Thyroid gland (tissue), 4 donors: ENCODE measurements at regions not wholly inside any gene's neighbourhood (a gene's known extent, or its start where the extent isn't known, plus 50 kb on each side); places are given as distances from the start of the nearest gene placed in this dataset.

Experiments
- POLR2A ChIP-seq, 2 donors: fragments of 450-650 bp; IDR thresholded peaks; one replicate each; pipeline ENCODE4 v1.6.1; 2017; ENCODE audit warnings: antibody characterized with exemption in 2 of 2, mild to moderate bottlenecking in 2 of 2, moderate library complexity in 1 of 2
- TF ChIP-seq, protein P1 (sequence below), 6 experiments: fragments of 200-600 bp in 3 of 6; fragments of 450-650 bp in 3 of 6; sonication (generic) in 3 of 6; IDR thresholded peaks; one replicate each; pipeline ENCODE4 v1.5.1; 2016 to 2019; ENCODE audit warnings: antibody characterized with exemption in 6 of 6, mild to moderate bottlenecking in 2 of 6, inconsistent platforms in 1 of 6, moderate library complexity in 1 of 6

DNA sequence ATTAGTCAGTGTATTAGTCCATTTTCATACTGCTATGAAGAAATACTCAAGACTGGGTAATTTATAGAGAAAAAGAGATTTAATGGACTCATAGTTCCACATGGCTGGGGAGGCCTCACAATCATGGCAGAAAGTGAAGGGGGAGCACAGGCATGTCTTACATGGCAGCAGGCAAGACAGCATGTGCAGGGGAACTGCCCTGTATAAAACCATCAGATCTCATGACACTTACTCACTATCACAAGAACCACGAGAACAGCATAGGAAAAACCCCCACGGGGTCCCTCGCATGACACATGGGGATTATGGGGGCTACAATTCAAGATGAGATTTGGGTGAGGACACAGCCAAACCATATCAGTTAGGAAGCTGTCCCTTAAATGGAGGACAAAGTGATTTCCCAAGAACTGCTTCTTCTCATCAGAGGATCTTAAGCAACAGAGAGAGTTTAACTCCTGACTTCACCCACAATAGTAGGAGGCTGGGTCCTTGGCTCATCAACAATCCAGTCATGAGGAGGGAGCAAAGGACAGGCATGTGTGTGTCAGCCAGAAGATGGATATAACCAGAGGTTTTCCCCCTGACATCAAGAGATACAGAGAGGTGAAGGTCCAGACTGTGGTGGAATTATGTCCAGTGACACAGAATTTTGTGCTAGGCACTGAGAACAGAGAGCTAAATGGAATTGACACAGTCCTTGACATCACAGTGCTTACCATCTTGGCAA is 203.8 kb upstream of the SH3BP4 start:
- TF ChIP-seq, protein P1, sequence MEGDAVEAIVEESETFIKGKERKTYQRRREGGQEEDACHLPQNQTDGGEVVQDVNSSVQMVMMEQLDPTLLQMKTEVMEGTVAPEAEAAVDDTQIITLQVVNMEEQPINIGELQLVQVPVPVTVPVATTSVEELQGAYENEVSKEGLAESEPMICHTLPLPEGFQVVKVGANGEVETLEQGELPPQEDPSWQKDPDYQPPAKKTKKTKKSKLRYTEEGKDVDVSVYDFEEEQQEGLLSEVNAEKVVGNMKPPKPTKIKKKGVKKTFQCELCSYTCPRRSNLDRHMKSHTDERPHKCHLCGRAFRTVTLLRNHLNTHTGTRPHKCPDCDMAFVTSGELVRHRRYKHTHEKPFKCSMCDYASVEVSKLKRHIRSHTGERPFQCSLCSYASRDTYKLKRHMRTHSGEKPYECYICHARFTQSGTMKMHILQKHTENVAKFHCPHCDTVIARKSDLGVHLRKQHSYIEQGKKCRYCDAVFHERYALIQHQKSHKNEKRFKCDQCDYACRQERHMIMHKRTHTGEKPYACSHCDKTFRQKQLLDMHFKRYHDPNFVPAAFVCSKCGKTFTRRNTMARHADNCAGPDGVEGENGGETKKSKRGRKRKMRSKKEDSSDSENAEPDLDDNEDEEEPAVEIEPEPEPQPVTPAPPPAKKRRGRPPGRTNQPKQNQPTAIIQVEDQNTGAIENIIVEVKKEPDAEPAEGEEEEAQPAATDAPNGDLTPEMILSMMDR (IDR thresholded peaks at IDR 0.05), result no peak
- TF ChIP-seq POLR2A (IDR thresholded peaks at IDR 0.05), result no peak
